HFF-Myc (cell line): ENCODE measurements at regions not wholly inside any gene's neighbourhood (a gene's known extent, or its start where the extent isn't known, plus 50 kb on each side); places are given as distances from the start of the nearest gene placed in this dataset.

ENCODE experiments used
- DNase-seq: peaks from one replicate; pipeline ENCODE4 v3.0.0-alpha.2; 2011; ENCODE audit warnings: low read depth; ENCODE audit errors: extremely low read depth
- H3K4me3 ChIP-seq: replicated peaks from 2 replicates; pipeline ENCODE4 v1.5.1; 2011; ENCODE audit warnings: low read depth, mild to moderate bottlenecking, control low read depth, low read length
- CTCF ChIP-seq: IDR thresholded peaks from 2 replicates; pipeline ENCODE4 v1.5.1; 2012; ENCODE audit warnings: mild to moderate bottlenecking, low read depth, low read length, control low read depth; ENCODE audit errors: missing control alignments

- H3K4me3 ChIP-seq: no peak overlapping the region
- no peak for DNase-seq
- TF ChIP-seq CTCF: no peak
Observed at GRCh38 chr6:17182961-17183360, 81.1 kb downstream of the STMND1 start.

- no peak for TF ChIP-seq CTCF
- no peak for DNase-seq
- H3K4me3 ChIP-seq: no peak overlapping the region
Observed at GRCh38 chr6:17186925-17187324, 85.1 kb downstream of the STMND1 start.

- TF ChIP-seq CTCF: no peak
- DNase-seq: no peak
- no peak overlapping the region for H3K4me3 ChIP-seq
Observed at GRCh38 chr6:17193106-17193775, 87.9 kb upstream of the RBM24 start.

- DNase-seq: no peak
- no peak for TF ChIP-seq CTCF
Observed at GRCh38 chr6:17197607-17198006, 83.6 kb upstream of the RBM24 start.

GRCh38 chr6:17200395-17200794 lies 80.8 kb upstream of the RBM24 start:
- peak; percentile 7 for TF ChIP-seq CTCF
- H3K4me3 ChIP-seq: no peak overlapping the region
- DNase-seq: no peak

More at GRCh38 chr6:17197607-17198006, 83.6 kb upstream of the RBM24 start:
- H3K4me3 ChIP-seq: no peak overlapping the region

- DNase-seq: no peak
- TF ChIP-seq CTCF: no peak
- no peak overlapping the region for H3K4me3 ChIP-seq
Observed at GRCh38 chr6:17202526-17202925, 78.6 kb upstream of the RBM24 start.

- TF ChIP-seq CTCF: no peak
- H3K4me3 ChIP-seq: no peak overlapping the region
- no peak for DNase-seq
Observed at GRCh38 chr6:17204533-17204932, 76.6 kb upstream of the RBM24 start.
